ENCODE measurements at regions not wholly inside any gene's neighbourhood (a gene's known extent, or its start where the extent isn't known, plus 50 kb on each side); places are given as distances from the start of the nearest gene placed in this dataset.

DNA sequence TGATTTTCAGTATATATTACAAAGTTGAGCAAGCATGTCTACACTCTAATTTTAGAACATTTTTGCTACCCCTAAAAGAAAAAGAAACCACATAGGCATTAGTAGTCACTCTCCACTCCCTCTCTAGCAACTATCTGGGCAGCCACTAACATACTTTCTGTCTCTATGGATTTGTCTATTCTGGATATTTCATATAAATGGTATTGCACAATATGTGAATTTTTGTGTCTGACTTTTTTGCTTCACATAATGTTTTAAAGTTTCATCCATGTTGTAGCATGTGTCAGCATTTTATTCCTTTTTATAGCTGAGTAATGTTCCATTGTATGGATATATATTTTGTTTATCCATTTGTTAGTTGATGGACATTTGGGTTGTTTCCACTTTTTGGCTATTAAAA, 232.5 kb upstream of the CTAGE1 start:
- TF ChIP-seq, protein P1, sequence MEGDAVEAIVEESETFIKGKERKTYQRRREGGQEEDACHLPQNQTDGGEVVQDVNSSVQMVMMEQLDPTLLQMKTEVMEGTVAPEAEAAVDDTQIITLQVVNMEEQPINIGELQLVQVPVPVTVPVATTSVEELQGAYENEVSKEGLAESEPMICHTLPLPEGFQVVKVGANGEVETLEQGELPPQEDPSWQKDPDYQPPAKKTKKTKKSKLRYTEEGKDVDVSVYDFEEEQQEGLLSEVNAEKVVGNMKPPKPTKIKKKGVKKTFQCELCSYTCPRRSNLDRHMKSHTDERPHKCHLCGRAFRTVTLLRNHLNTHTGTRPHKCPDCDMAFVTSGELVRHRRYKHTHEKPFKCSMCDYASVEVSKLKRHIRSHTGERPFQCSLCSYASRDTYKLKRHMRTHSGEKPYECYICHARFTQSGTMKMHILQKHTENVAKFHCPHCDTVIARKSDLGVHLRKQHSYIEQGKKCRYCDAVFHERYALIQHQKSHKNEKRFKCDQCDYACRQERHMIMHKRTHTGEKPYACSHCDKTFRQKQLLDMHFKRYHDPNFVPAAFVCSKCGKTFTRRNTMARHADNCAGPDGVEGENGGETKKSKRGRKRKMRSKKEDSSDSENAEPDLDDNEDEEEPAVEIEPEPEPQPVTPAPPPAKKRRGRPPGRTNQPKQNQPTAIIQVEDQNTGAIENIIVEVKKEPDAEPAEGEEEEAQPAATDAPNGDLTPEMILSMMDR (conservative IDR thresholded peaks at IDR 0.05; ENCODE audit: low read length): no peak
- TF ChIP-seq EZH2phosphoT487 (IDR thresholded peaks at IDR 0.05; ENCODE audit: borderline replicate concordance): no peak
